Left ventricle myocardium superior (tissue), 1 donor: ENCODE measurements at regions not wholly inside any gene's neighbourhood (a gene's known extent, or its start where the extent isn't known, plus 50 kb on each side); places are given as distances from the start of the nearest gene placed in this dataset.
A peak's percentile ranks its signal among the peaks of the same experiment; 100 is the strongest.
"Not testable (repeated sequence)": the region's sequence is repeated elsewhere in the genome, so short reads cannot be mapped to it uniquely, and the experiment has no call there.

Experiments used
- ATAC-seq: fragments of 200-7000 bp; cut with Tn5 transposase; one replicate; pipeline ENCODE4 v1.9.1; 2020; ENCODE audit warnings: mild to moderate bottlenecking, moderate library complexity
- DNase-seq: peaks from one replicate; pipeline ENCODE4 v3.0.0-alpha.2; 2020
- intact Hi-C: fragments of 100-400 bp; cut with micrococcal nuclease; formaldehyde crosslinking; loops from one replicate; pipeline ENCODE4 v1.11.0; 2022
- donor health status: DM: no; HTN: yes; CAD: no; lungs with severe emphysema.

GRCh38 chr2:7355781-7356180, 438.6 kb downstream of the RNF144A start:
- DNase-seq (no peak), ATAC-seq (no peak)
- intact Hi-C loops: no loop called here

DNA sequence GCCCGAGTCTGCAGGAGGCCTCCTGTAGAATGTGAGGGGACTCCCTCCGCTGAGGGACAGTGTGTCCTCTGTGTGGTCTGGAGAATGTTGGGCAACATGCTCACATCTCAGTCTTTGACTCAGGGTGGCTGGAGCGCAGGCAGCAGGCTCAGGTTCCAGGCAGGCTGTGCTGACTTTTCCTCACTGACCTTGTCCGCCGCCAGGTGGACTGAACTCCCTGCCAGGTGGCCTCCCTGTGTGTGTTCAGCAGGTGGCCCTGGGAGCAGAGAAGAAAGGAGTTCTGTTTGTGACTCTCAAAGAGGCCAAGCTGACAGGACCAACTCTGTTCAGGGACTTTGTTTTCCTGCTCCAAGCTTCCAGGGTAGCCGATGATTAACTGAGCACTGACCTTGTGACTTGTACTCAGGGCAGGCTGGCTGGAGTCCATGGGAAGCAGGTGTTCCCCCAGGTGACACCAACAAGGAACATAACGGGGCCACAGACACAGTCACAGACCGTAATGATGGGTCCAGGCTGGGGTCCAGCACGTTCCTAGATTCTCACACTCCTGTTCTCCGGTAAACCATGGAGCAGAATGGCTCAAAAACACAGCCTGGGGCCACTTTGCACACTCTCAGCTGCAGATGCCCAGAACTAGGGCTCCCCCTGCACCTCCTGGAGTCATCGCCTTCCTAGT, 439.8 kb downstream of the RNF144A start:
- DNase-seq (no peak), ATAC-seq (no peak)
- intact Hi-C loops: no loop called here

- DNase-seq: no peak
- intact Hi-C loops: no loop called here
- no peak for ATAC-seq
Observed at GRCh38 chr2:7357993-7358392, 440.8 kb downstream of the RNF144A start.

DNA sequence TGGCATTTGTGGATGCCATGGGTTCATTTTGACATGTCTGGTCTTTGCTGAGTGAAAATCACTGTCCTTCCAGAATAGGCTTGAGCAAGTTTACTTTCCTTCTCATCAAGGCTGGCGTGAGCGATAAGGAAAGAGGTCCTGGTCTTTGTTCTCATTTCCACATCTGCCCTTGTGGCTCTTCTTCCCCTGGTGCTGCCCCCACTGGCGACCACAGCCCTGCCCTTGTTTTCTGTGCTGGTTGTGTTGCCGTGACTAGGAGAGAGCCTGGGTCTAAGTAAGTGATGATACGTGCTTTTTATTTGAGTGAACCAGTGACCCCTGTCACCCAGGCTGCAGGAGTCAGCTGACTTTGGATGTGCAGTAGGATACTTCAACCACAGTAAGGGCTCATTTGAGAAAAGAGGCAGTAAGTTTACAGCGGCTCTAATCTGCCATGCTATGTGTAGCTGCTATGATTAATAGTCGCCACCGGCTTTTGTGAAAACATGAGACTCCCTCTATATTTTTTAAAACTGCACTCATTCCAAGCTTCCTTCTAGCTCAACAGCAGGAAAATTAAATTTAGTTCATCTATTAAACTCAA, 441.7 kb downstream of the RNF144A start:
- ATAC-seq (no peak), DNase-seq (no peak)
- intact Hi-C loops: no loop called here

DNA sequence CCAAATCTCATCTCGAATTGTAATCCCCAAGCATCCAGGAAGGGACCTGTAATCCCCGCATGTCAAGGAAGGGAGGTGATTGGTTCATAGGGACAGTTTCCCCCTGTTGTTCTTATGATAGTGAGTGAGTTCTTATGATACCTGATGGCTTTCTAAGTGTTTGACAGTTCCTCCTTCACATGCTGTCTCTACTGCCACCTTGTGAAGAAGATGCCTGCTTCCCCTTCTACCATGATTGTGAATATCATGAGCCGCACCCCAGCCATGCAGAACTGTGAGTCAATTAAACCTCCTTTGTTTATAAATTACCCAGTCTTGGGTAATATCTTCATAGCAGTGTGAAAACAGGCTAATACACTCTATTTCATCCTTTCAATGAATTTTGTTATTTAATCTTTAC, 446.7 kb downstream of the RNF144A start:
- no peak for ATAC-seq
- intact Hi-C loops: no loop called here
- no peak for DNase-seq

DNA sequence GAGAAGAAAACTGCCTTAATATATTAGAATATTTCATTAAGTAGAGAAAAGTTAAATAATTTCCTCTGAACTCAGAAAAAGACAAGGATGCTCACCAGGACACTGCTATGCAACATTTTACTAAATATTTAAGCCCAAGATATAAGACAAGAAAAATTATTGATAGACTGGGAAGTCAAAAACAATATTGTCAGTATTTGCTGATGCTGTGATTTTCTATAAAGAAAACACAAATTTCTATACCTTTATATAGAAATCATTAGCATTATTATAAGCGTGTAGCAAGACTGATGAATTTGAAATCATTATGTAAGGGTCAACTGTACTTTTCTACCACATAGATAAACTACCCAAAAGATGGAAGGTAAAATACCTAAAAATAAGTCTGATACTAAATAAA, 451.0 kb downstream of the RNF144A start:
- intact Hi-C loops: no loop called here
- no peak for DNase-seq
- no peak for ATAC-seq

DNA sequence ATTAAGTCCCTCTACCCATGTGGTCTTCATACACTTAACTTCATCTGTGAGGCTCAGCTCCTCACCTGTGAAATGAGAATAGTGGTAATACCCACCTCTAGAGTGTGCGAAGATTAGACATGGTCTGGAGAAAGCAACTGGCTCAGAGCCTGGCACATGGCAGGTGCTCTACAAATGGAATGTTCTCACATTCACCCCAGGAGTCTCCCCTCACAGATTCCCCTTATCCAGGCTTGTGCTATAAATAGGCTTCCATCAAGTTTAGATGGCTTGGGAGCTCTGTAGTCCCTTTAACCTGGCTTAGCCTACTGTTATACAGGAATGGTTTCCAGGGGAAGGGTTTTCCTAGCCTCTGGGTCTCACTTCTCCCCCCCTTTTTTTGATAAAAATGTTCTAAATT, 455.9 kb downstream of the RNF144A start:
- DNase-seq (no peak), ATAC-seq (peak; percentile 26)
- intact Hi-C loops: no loop called here

DNA sequence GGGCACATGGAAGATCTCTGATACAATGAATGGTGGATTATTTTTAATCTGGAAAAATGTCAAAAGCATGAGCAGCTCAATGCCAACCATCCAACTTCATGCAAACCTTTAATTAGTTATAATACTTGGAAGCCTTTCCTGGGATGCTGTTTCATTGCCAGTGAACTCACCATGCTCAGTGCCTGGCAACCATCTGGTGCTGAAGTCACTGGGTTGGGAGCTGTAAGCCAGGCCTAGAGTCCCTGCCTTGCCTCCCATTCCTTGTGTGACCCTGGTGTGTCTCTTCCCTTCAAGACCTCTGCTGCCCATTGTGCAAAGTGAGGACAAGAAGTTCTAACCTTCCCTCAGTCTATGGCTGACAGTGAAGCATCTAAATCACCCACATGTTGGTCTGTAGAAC, 458.7 kb downstream of the RNF144A start:
- DNase-seq: no peak
- intact Hi-C loops: no loop called here
- no peak for ATAC-seq

GRCh38 chr2:7377916-7378569, 460.8 kb downstream of the RNF144A start:
- peak; percentile 70 for ATAC-seq
- intact Hi-C loops: no loop called here
- DNase-seq: peak; percentile 40

DNA sequence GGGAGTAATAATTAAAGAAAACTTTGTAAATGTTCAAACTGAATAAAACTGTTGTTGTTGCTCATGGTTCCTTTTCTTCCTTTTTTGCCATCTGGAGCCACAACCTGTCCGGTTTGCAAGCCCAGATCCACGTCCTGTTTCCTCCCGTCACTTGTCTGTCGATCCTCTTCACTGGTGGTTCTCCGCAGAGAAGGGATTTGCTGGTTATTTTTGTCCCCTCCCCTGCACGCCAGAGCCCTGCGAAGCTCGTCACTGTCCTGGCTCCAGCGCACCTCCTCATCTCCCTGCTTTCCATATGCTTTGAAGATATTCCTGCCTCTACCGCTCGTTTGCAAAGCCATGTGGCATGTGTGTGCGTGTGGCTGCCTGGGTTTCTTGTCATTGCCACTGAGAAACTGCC, 461.4 kb downstream of the RNF144A start:
- ATAC-seq: no peak
- intact Hi-C loops: no loop called here
- no peak for DNase-seq

DNA sequence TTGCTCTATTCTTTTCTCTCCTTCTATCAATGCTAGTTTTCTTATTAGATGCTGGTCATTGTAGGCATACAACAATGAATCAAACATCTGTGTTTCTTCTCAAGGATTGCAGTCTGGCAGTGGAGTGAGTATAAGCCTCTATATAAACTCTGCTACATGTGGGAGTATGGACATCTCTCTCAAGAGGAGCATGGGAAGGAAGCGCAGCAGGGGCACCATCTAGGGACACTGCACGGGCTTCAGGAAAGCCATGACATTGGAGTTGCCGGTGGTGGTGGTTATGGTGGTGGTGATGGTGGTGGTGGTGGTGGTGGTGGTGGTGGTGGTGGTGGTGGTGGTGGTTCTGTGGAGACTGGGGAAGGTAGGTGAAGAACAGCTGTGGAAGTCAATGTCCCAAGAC, 462.6 kb downstream of the RNF144A start:
- intact Hi-C loops: no loop called here
- no peak for ATAC-seq
- no peak for DNase-seq

DNA sequence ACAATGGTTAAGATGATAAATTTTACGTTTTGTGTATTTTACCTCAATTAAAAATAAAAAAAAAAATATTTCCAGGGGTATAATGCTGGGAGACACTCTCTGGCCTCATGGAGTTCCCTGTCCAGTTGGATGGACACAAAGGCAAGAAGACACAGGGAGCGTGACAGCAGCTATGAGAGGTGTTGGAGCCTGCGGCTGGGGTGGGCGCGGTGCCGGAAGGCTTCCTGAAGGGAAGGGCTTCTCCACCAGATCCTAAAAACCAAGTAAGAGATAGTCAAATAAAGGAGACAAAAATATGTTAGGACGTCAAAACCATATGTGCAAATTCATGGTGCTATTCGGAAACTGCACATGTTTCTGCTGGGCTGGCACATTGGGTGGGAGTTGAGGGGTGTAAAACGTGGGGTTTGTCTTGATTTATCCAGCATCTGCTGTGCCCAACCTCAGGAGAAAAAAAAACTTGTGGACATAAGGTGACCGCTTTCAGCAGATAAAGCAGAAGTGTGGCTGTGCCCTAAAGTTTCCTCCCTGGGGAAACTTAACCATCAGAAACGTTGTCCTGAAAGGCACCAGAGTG, 467.6 kb downstream of the RNF144A start:
- intact Hi-C loops: no loop called here
- ATAC-seq (no peak), DNase-seq (no peak)

DNA sequence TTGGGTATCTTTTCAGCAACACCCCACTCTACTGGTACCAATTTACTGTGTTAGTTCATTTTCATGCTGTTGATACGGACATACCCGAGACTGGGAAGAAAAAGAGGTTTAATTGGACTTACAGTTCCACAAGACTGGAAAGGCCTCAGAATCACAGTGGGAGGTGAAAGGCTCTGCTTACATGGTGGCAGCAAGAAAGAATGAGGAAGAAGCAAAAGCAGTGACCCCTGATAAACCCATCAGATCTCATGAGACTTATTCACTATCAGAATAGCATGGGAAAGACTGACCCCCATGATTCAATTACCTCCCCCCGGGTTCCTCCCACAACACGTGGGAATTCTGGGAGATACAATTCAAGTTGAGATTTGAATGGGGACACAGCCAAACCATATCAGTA, 473.1 kb downstream of the RNF144A start:
- intact Hi-C loops, DNase-seq, ATAC-seq: not testable (repeated sequence)

DNA sequence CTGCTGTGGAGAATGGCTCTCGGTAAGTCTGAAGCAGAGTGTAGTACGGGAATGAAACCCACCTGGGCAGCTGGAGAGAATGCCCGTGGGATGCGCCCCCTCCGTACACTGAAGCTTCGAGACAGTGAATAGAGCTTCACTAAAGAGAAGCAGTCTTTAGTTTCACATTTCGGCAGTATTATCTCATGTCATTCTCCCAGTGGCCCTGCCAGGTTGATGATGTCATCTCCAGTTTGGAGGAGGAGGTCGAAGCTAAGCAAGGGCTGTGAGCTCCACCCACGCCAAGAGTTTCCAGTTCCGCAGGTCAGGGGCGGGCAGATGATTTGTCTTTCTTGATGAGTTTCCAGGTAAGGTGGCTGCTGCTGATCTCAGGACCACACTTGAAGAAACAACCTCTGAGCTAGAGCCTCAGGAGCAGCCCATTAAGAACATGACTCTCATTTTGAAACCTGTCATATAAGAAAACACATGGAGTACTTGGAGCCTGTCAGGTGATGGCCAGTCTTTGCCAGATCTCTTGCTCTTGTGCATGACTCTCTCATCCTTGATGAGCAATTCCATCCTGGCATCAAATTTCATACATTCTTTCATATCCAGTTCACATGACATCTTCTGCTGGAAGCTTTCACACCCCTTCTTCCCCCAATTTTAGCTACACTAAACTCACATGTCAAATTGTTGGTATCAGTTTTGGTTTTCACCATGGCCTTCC, 475.0 kb downstream of the RNF144A start:
- peak; percentile 24 for ATAC-seq
- DNase-seq: no peak
- intact Hi-C loops: no loop called here

GRCh38 chr2:7394195-7394594, 477.0 kb downstream of the RNF144A start:
- no peak for ATAC-seq
- intact Hi-C loops: no loop called here
- DNase-seq: no peak

- intact Hi-C loops: no loop called here
- DNase-seq (no peak), ATAC-seq (no peak)
Observed at GRCh38 chr2:7400628-7401027, 483.4 kb downstream of the RNF144A start.

- intact Hi-C loops: no loop called here
- no peak for ATAC-seq
- DNase-seq: no peak
Observed at GRCh38 chr2:7403092-7403775, 486.0 kb downstream of the RNF144A start.

DNA sequence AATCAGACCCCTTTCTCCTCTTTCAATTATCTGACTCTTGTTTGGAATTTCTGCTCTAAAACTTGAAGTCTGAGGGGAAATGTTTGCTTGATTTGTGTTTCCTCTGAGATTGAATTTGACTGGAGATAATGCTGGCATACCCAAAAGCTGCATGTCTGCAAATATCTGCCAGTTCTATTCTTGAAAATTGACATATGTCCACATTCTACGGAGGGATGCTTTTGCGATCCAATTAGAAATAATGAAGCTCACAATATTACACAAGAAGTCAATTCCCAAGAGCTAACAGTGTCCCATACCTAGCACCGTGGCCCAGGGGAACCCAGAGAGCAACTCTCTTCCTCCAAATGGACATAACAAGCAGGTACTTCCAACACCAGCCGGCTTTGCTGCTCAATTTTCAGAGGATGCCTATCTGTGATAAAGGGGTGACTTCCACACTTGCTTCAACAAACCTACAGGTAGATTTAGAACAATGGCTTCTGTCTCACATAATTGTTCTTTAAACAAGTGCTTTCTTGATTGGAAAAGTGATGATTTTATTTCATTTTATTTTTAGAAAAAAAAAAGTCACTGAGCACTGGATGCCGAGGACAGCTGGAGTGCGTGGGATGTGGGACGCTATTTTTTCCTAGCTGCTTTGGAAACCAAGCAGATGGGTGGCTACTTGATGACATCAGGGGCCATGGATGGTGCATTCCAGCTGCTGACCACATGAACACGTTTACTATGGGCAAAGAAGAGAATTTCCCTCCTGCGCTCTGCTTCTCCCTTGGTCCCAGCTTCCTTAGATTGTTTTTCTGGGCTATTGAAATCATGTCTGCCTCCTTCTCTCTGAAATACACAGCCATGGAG, 488.9 kb downstream of the RNF144A start:
- peak; percentile 60 for ATAC-seq
- no peak for DNase-seq
- intact Hi-C loops: no loop called here

DNA sequence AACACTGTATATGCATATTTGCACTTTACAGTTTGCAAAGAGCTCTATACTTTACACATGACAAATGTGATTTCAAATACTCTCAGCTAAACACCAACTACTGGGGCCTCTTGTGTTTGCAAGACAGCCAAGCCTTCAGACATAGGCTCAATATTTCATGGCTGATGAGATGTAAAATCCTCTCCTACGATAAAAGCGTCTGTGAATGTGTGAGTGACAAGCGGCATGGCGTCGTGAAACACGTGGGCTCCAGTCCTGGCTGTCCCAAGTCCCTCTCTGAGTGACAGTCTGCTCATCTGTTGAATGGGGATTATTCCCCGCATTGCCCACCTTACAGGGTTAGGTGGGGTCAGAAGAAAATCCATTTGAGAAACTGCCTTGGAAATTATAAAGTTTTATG, 489.8 kb downstream of the RNF144A start:
- DNase-seq (no peak), ATAC-seq (no peak)
- intact Hi-C loops: no loop called here
